Upper lobe of left lung (tissue), 6 donors: ENCODE measurements at regions not wholly inside any gene's neighbourhood (a gene's known extent, or its start where the extent isn't known, plus 50 kb on each side); places are given as distances from the start of the nearest gene placed in this dataset.

Experiments used
- ATAC-seq, 2 donors: fragments of 200-7000 bp; cut with Tn5 transposase; one replicate each; pipeline ENCODE4 v1.9.1; 2022; ENCODE audit warnings: mild to moderate bottlenecking in 2 of 2, moderate library complexity in 2 of 2; ENCODE audit not compliant: low FRiP score in 2 of 2
- DNase-seq, 2 donors: peaks; one replicate each; pipeline ENCODE4 v3.0.0-alpha.2; 2019 to 2020
- H3K27ac ChIP-seq, 4 donors: fragments of 200-600 bp; sonication (generic); one replicate each; pipeline ENCODE4 v1.5.1; 2016 to 2019
- H3K27me3 ChIP-seq, 4 donors: fragments of 200-600 bp; sonication (generic); one replicate each; pipeline ENCODE4 v1.5.1; 2017 to 2019
- H3K36me3 ChIP-seq, 4 donors: fragments of 200-600 bp; sonication (generic); one replicate each; pipeline ENCODE4 v1.5.1; 2016 to 2019
- H3K4me1 ChIP-seq, 4 donors: fragments of 200-600 bp; sonication (generic); one replicate each; pipeline ENCODE4 v1.5.1; 2018 to 2019
- H3K4me3 ChIP-seq, 4 donors: fragments of 200-600 bp; sonication (generic); one replicate each; pipeline ENCODE4 v1.5.1; 2017 to 2019; ENCODE audit warnings: mild to moderate bottlenecking in 2 of 4, moderate library complexity in 1 of 4
- H3K9me3 ChIP-seq, 4 donors: fragments of 200-600 bp; sonication (generic); one replicate each; pipeline ENCODE4 v1.5.1; 2018 to 2019
- CTCF ChIP-seq, 6 experiments: fragments of 450-650 bp in 4 of 6; fragments of 200-600 bp in 2 of 6; sonication (generic) in 2 of 6; IDR thresholded peaks; one replicate each; pipeline ENCODE4 v1.5.1; 2016 to 2019; ENCODE audit warnings: antibody characterized with exemption in 6 of 6
- EP300 ChIP-seq, 4 donors: sonication (generic); formaldehyde crosslinking; IDR thresholded peaks; one replicate each; pipeline ENCODE4 v1.5.1; 2017; ENCODE audit warnings: antibody characterized with exemption in 4 of 4, control low read depth in 2 of 4
- POLR2A ChIP-seq, 4 donors: fragments of 450-650 bp; IDR thresholded peaks; one replicate each; pipeline ENCODE4 v1.5.1; 2016 to 2017; ENCODE audit warnings: antibody characterized with exemption in 4 of 4, mild to moderate bottlenecking in 2 of 4
- POLR2AphosphoS5 ChIP-seq, 2 donors: sonication (generic); formaldehyde crosslinking; IDR thresholded peaks; one replicate each; pipeline ENCODE4 v1.5.1; 2017; ENCODE audit warnings: antibody characterized with exemption in 2 of 2
- WGBS, 2 donors: methylation state at CpG; one replicate each; pipeline ENCODE4 v1.1.5; 2017 to 2018; 5-methylcytosine and 5-hydroxymethylcytosine counted together
- donor health status: DM: no; HTN: no; CAD: no; lungs with moderate emphysema.
- donor health status: DM: no; HTN: yes; CAD: no; lungs with severe emphysema.

GRCh38 chr15:31893780-31894179 is 136.5 kb upstream of the CHRNA7 start:
- Histone ChIP-seq H3K27ac (no peak overlapping the region), H3K36me3 (no peaks in the 10 kb centered on the region), H3K4me3 (no peak overlapping the region), H3K9me3 (peaks cover 0 to 9% (median 6%) of the 10 kb centered on the region in 4 donors), H3K4me1 (no peaks in the 10 kb centered on the region), H3K27me3 (no peaks in the 10 kb centered on the region)
- TF ChIP-seq POLR2AphosphoS5 (IDR thresholded peaks at IDR 0.05) = no peak
- no peak for TF ChIP-seq EP300 (IDR thresholded peaks at IDR 0.05)
- TF ChIP-seq POLR2A (IDR thresholded peaks at IDR 0.05) = no peak
- no peak for TF ChIP-seq CTCF (IDR thresholded peaks at IDR 0.05)
- DNase-seq = no peak
- 88 to 93% methylated on average over 6 of the region's 6 CpGs for WGBS, 2 donors
- ATAC-seq = no peak

- Histone ChIP-seq H3K27me3 (no peaks in the 10 kb centered on the region), H3K4me1 (no peaks in the 10 kb centered on the region), H3K36me3 (no peaks in the 10 kb centered on the region), H3K9me3 (peaks cover 0 to 10% (median 6%) of the 10 kb centered on the region in 4 donors), H3K4me3 (no peak overlapping the region), H3K27ac (no peak overlapping the region)
- no peak for TF ChIP-seq CTCF (IDR thresholded peaks at IDR 0.05)
- TF ChIP-seq EP300 (IDR thresholded peaks at IDR 0.05) = no peak
- no peak for TF ChIP-seq POLR2A (IDR thresholded peaks at IDR 0.05)
- no peak for TF ChIP-seq POLR2AphosphoS5 (IDR thresholded peaks at IDR 0.05)
- DNase-seq (no peak), ATAC-seq (no peak)
Observed at GRCh38 chr15:31897746-31898145, 132.6 kb upstream of the CHRNA7 start.

- no peak for DNase-seq
- Histone ChIP-seq H3K36me3 (no peaks in the 10 kb centered on the region), H3K4me3 (no peak overlapping the region), H3K27me3 (no peaks in the 10 kb centered on the region), H3K9me3 (peaks cover 0 to 10% (median 6%) of the 10 kb centered on the region in 4 donors), H3K4me1 (peaks cover 0 to 7% (median 3%) of the 10 kb centered on the region in 4 donors), H3K27ac (no peak overlapping the region)
- no peak for ATAC-seq
- TF ChIP-seq EP300 (IDR thresholded peaks at IDR 0.05) (no peak), POLR2A (IDR thresholded peaks at IDR 0.05) (no peak), CTCF (IDR thresholded peaks at IDR 0.05) (no peak), POLR2AphosphoS5 (IDR thresholded peaks at IDR 0.05) (no peak)
- WGBS, 2 donors = 91 to 92% methylated on average over 3 of the region's 3 CpGs
Observed at GRCh38 chr15:31901501-31901900, 128.8 kb upstream of the CHRNA7 start.

GRCh38 chr15:31905054-31905453 is 125.3 kb upstream of the CHRNA7 start:
- TF ChIP-seq POLR2A (IDR thresholded peaks at IDR 0.05) (no peak), POLR2AphosphoS5 (IDR thresholded peaks at IDR 0.05) (no peak), CTCF (IDR thresholded peaks at IDR 0.05) (no peak), EP300 (IDR thresholded peaks at IDR 0.05) (no peak)
- DNase-seq (peak in 1 of 2 donors; percentile 32), ATAC-seq (peak in 1 of 2 donors; percentile 66)
- H3K4me3 ChIP-seq = no peak overlapping the region
- WGBS, 2 donors = 15 to 17% methylated on average over 4 to 8 of the region's 8 CpGs
- no peaks in the 10 kb centered on the region for H3K36me3 ChIP-seq
- H3K4me1 ChIP-seq = peaks cover 0 to 7% (median 3%) of the 10 kb centered on the region in 4 donors
- no peaks in the 10 kb centered on the region for H3K9me3 ChIP-seq
- no peak overlapping the region for H3K27ac ChIP-seq
- H3K27me3 ChIP-seq = no peaks in the 10 kb centered on the region

GRCh38 chr15:31925541-31925940 is 104.8 kb upstream of the CHRNA7 start:
- TF ChIP-seq POLR2A (IDR thresholded peaks at IDR 0.05) = no peak
- no peak for TF ChIP-seq EP300 (IDR thresholded peaks at IDR 0.05)
- TF ChIP-seq POLR2AphosphoS5 (IDR thresholded peaks at IDR 0.05) = no peak
- no peak for TF ChIP-seq CTCF (IDR thresholded peaks at IDR 0.05)
- H3K27me3 ChIP-seq = no peaks in the 10 kb centered on the region
- no peaks in the 10 kb centered on the region for H3K36me3 ChIP-seq
- no peak for ATAC-seq
- no peak overlapping the region for H3K4me3 ChIP-seq
- no peak for DNase-seq
- no peak overlapping the region for H3K27ac ChIP-seq
- no peaks in the 10 kb centered on the region for H3K4me1 ChIP-seq
- WGBS, 2 donors = 94 to 95% methylated on average over 9 of the region's 9 CpGs
- no peaks in the 10 kb centered on the region for H3K9me3 ChIP-seq
